NCI-H82 treated with DMSO at 0.1 percent for 48 hours (cell line): ENCODE measurements at regions not wholly inside any gene's neighbourhood (a gene's known extent, or its start where the extent isn't known, plus 50 kb on each side); places are given as distances from the start of the nearest gene placed in this dataset.

Experiments
- DNase-seq: peaks from one replicate; lab custom pipeline; 2025; ENCODE audit not compliant: unreplicated experiment; lab: John Stamatoyannopoulos, UW

- no peak for DNase-seq
Measured at GRCh38 chr14:101380940-101381339, 180.4 kb upstream of the DIO3 start.

- no peak for DNase-seq
Measured at GRCh38 chr14:101383737-101384338, 177.5 kb upstream of the DIO3 start.

DNA sequence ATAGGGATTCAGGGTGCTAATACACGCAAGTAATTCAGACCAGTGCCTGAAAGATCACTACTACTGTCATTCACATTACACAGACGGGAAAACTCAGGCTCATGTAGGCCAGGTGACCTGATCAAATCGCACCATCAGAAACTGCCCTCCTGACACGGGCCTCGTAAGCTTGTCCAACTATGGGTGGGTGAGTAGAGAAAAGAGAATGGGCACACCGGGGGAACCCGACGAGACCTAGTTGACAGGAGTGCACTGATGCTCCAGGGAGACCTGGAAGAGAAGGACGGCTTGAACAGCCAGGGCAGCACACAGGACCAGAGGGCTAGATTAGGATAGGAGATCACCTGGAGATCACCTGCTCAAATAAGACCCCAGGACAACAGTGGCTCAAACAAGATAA, 166.9 kb upstream of the DIO3 start:
- DNase-seq: no peak

GRCh38 chr14:101395779-101396178, 165.5 kb upstream of the DIO3 start:
- DNase-seq: no peak

GRCh38 chr14:101397206-101397605, 164.1 kb upstream of the DIO3 start:
- DNase-seq: no peak

GRCh38 chr14:101398011-101398410, 163.3 kb upstream of the DIO3 start:
- no peak for DNase-seq

DNA sequence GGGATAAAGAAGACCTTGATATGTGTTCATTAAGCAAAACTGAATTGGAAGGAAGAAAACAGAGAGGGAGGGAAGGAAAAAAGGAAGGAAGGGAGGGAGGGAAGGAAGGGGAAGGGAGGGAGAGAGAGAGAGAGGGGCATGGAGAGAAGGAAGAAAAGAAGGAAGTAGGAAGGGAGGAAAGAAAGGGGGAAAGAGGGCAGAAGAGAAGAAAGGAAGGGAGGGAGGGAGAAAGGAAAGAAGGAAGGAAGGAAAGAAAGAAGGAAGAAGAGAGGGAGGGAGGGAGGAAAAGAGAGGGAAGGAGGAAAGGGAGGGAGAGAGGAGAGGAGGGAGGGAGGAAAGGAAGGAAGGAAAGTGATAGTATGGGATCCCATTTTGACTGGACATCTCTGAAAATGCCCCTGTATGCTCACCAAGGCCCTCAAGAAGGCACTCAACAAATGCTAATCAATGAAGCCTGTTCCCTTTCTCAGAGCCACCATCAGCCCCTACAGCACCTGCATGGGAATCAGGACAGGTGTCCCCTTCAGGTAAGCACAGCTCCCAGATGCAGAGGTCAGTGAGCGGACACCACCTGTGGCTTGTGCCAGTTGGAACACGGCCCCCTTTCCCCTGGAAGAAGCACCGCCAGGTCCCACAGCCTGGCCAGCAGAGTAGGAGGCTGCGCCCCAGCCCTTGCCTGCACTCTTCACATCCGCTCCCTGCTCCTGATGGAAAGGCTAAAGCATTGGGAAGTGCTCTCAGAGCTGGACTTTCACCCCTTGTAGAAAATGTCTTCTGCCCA, 161.4 kb upstream of the DIO3 start:
- DNase-seq: no peak

- DNase-seq: no peak
Measured at GRCh38 chr14:101400830-101401229, 160.5 kb upstream of the DIO3 start.

- DNase-seq: no peak
Measured at GRCh38 chr14:101402936-101403660, 158.2 kb upstream of the DIO3 start.

DNA sequence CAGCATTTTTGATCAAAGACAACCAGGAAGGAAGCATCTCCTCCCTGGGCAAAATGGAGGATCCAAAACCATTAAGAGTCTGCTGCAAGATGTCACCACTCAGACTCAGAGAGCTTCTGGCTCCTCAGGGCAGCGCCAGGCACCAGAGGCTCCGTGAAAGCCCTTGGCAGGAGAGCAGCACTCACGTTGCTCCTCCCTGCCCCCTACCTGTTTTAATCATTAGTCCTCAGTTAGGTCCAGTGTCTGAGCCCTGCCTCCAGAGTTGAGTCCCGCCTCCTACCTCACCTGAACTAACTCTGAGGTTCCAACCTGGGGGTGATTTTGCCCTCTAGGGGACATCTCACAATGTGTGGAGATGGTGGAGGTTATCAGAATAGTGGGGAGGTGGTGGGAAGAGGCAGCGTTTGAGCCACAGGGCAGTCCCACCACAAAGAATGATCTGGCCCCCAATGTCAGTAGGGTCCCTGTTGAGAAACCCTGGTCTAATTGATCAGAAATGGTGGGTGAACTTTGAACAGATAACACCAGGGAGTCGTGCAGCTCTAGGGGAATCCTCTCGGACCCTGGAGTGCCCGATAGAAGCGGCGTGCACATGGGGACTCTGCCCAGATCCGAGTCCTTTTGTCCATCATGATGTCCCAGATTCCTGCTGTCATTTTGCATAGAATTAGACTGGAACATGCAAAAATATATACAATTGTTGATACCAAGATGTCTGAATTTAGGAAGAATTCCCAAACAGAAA, 156.7 kb upstream of the DIO3 start:
- no peak for DNase-seq

- no peak for DNase-seq
Measured at GRCh38 chr14:101405171-101405883, 156.0 kb upstream of the DIO3 start.

DNA sequence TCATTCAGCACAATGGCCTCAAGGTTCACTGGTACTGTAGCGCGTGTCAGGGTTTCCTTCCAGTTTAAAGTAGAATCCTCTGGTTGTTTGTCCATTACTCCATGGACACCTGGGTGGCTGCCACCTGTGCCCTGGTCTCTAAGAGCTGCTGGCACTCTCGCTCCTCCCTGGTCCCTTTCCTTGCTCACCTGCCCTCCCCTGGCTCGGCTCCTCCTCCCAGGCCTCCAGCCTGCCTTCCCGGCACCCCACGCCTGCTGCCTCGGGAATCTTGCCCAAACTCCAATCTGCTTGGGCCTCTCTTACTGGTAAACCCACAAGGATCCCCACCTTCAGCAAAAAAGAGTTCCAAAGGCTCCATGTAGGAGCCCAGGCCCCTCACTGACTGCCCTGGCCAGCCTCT, 154.4 kb upstream of the DIO3 start:
- DNase-seq: no peak

DNA sequence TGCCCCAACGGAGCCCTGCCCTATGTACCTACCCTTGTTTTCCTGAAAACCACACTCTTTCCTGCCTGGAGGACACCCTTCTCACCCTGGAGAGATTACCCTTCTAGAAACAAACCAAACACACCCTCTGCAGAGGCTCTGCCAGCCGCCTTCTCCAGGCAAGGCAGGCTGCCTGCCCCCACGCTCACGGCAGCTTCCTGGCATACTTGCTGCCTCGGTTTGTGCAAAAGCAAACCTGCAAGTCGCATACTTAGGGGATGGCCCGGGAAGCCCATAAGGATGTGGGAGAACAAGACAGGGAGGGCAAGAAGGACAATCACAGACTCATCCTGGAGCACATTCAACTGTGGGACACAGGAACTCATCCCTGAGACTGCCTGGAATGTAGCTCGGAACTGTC, 154.0 kb upstream of the DIO3 start:
- no peak for DNase-seq

DNA sequence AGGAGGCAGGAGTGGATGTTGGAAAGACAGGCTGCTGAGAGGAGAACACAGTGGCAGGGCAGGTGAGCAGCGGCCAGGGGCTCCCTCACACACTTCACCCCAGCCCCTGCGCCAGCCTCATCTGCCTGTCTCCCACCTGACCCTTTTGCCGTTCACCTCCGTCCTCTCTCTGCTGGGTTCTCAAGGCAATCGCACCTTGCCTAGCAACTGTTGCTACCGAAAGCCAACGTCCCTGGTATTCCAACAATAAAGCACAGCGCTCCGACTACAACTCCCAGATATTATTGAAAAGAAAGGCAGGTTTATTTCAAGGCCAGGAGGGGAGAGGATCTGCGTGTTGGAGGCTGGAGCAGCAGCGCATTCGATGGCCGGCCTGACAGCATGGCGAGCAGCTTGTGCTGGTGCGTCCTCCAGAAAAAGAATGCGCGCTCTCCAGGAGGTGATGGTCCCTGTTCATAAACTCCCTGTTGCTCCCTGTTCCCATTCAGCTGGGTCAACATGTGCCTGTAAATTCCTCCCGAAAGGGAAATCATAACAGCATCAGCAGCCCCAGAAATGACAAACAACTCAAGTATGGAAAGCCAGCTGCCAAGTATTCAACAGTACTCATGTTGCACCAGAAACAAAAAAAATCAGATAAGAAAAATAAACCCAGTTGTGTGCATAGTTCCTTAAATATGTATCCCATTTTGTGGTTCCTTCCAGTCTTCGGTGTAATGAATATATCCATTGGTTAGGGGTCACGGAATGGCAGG, 153.0 kb upstream of the DIO3 start:
- DNase-seq: no peak

GRCh38 chr14:101409006-101409543, 152.2 kb upstream of the DIO3 start:
- no peak for DNase-seq

- DNase-seq: no peak
Measured at GRCh38 chr14:101410126-101410525, 151.2 kb upstream of the DIO3 start.

DNA sequence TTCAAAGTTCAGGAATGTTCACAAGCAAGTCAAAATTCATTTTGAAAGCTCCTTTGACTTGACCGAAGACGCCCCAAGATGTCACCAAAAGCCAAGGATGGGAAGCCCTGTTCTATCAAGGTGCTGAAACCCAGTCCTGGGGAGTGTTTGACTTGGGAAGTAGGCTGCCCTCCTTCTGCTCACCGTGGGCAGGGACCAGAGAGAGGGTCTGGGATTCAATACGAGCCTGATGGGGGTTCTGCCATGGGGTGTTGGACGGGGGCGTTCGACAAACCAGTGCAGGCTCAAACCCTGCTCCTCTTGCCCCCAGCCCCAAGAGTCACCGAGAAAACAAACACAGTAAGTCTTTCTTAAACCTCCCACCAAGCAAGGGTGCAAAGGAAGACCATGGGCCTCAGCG, 150.1 kb upstream of the DIO3 start:
- DNase-seq: no peak

DNA sequence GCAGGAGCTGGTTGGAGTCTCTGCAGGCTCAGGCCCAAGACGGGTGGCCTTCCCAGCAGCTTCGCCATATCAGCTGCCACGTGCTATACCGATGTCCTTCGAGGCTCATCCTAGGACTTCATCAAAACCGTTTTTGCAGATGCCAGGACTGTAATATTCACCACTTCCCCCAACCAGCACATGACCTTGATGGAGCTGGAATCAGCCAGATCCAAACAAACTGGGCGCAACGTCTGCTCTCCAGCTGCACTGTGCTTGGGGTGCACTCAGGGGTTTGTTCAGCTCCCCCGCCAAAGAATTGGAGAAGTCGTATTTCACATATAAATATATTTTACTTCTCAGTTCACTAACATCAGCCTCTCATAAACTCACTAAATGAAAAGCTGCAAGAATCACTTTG, 149.5 kb upstream of the DIO3 start:
- no peak for DNase-seq

GRCh38 chr14:101412739-101413138, 148.6 kb upstream of the DIO3 start:
- DNase-seq: no peak

DNA sequence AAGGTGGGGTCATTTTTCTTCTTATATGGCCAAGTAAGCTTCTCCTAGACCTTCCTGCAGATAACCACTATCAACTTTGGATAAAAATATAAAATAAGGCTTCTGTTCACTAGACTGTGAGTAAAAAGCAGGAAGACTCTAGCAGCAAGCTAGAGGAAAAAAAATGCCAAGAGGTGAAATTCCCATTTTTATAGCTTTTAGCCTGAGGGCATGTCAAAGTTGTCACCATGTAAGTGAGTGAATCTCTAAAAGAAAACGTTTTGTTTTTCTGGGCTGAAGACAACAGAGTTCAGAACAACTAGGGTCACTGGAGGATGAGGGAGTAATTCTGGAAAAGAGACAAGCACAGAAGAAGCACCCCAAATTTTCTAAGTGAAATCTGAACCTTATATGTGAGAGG, 143.9 kb upstream of the DIO3 start:
- no peak for DNase-seq
